Skeletal muscle tissue (tissue), 3 donors: ENCODE measurements at regions not wholly inside any gene's neighbourhood (a gene's known extent, or its start where the extent isn't known, plus 50 kb on each side); places are given as distances from the start of the nearest gene placed in this dataset.

Source experiments
- H3K27ac ChIP-seq: one replicate; pipeline ENCODE4 v1.7.0; 2013; ENCODE audit warnings: mild to moderate bottlenecking, low read depth, low read length, inconsistent platforms
- H3K27me3 ChIP-seq, 3 donors: one replicate each; pipeline ENCODE4 v1.7.0; 2013; ENCODE audit warnings: low read length in 3 of 3; ENCODE audit not compliant: control insufficient read depth in 3 of 3, insufficient read depth in 3 of 3
- H3K36me3 ChIP-seq, 3 donors: one replicate each; pipeline ENCODE4 v1.7.0; 2013; ENCODE audit warnings: low read length in 3 of 3; ENCODE audit not compliant: control insufficient read depth in 3 of 3, insufficient read depth in 3 of 3
- H3K4me1 ChIP-seq, 3 donors: one replicate each; pipeline ENCODE4 v1.7.0; 2013; ENCODE audit warnings: low read length in 3 of 3, mild to moderate bottlenecking in 3 of 3; ENCODE audit not compliant: control insufficient read depth in 3 of 3, insufficient read depth in 3 of 3
- H3K4me3 ChIP-seq, 3 donors: one replicate each; pipeline ENCODE4 v1.7.0; 2013; ENCODE audit warnings: low read length in 3 of 3
- H3K9ac ChIP-seq, 3 donors: one replicate each; pipeline ENCODE4 v1.7.0; 2013; ENCODE audit warnings: low read length in 3 of 3, mild to moderate bottlenecking in 3 of 3, moderate library complexity in 2 of 3, low read depth in 1 of 3
- H3K9me3 ChIP-seq, 3 donors: one replicate each; pipeline ENCODE4 v1.7.0; 2013; ENCODE audit warnings: low read length in 3 of 3; ENCODE audit not compliant: control insufficient read depth in 3 of 3
- donor health status: Osteomylitis.

GRCh38 chr1:228987286-228987685 lies 252.0 kb downstream of the RHOU start:
- H3K36me3 ChIP-seq = no peaks in the 10 kb centered on the region
- peaks cover 25 to 35% (median 26%) of the 10 kb centered on the region in 3 donors for H3K4me1 ChIP-seq
- no peaks in the 10 kb centered on the region for H3K9me3 ChIP-seq
- H3K4me3 ChIP-seq = no peak overlapping the region
- no peaks in the 10 kb centered on the region for H3K27me3 ChIP-seq
- no peak overlapping the region for H3K27ac ChIP-seq
- H3K9ac ChIP-seq = no peak overlapping the region

GRCh38 chr1:228987736-228988506 lies 252.6 kb downstream of the RHOU start:
- Histone ChIP-seq H3K4me3 (no peak overlapping the region), H3K36me3 (no peaks in the 10 kb centered on the region), H3K9me3 (no peaks in the 10 kb centered on the region), H3K27me3 (no peaks in the 10 kb centered on the region), H3K27ac (no peak overlapping the region), H3K9ac (no peak overlapping the region), H3K4me1 (peaks cover 25 to 35% (median 26%) of the 10 kb centered on the region in 3 donors)

- no peak overlapping the region for H3K9ac ChIP-seq
- peaks cover 25 to 35% (median 26%) of the 10 kb centered on the region in 3 donors for H3K4me1 ChIP-seq
- H3K36me3 ChIP-seq = no peaks in the 10 kb centered on the region
- no peak overlapping the region for H3K4me3 ChIP-seq
- no peaks in the 10 kb centered on the region for H3K27me3 ChIP-seq
- no peak overlapping the region for H3K27ac ChIP-seq
- H3K9me3 ChIP-seq = no peaks in the 10 kb centered on the region
Measured at GRCh38 chr1:228988664-228989063, 253.4 kb downstream of the RHOU start.

GRCh38 chr1:228989176-228989575 lies 253.9 kb downstream of the RHOU start:
- H3K4me1 ChIP-seq = peaks cover 25 to 35% (median 26%) of the 10 kb centered on the region in 3 donors
- H3K9me3 ChIP-seq = no peaks in the 10 kb centered on the region
- H3K4me3 ChIP-seq = no peak overlapping the region
- no peaks in the 10 kb centered on the region for H3K36me3 ChIP-seq
- H3K9ac ChIP-seq = no peak overlapping the region
- H3K27me3 ChIP-seq = no peaks in the 10 kb centered on the region
- no peak overlapping the region for H3K27ac ChIP-seq

- no peaks in the 10 kb centered on the region for H3K36me3 ChIP-seq
- no peak overlapping the region for H3K9ac ChIP-seq
- no peaks in the 10 kb centered on the region for H3K9me3 ChIP-seq
- H3K27ac ChIP-seq = peak overlapping the region; percentile 28
- H3K4me1 ChIP-seq = peaks cover 25 to 35% (median 26%) of the 10 kb centered on the region in 3 donors
- H3K27me3 ChIP-seq = no peaks in the 10 kb centered on the region
- no peak overlapping the region for H3K4me3 ChIP-seq
Measured at GRCh38 chr1:228989676-228989991, 254.4 kb downstream of the RHOU start.

- H3K4me1 ChIP-seq = peaks cover 25 to 35% (median 26%) of the 10 kb centered on the region in 3 donors
- no peaks in the 10 kb centered on the region for H3K27me3 ChIP-seq
- H3K36me3 ChIP-seq = no peaks in the 10 kb centered on the region
- no peak overlapping the region for H3K9ac ChIP-seq
- peak overlapping the region; percentile 64 for H3K27ac ChIP-seq
- H3K4me3 ChIP-seq = peak overlapping the region in 1 of 3 donors; percentile 30
- no peaks in the 10 kb centered on the region for H3K9me3 ChIP-seq
Measured at GRCh38 chr1:228989992-228990827, 254.9 kb downstream of the RHOU start.

DNA sequence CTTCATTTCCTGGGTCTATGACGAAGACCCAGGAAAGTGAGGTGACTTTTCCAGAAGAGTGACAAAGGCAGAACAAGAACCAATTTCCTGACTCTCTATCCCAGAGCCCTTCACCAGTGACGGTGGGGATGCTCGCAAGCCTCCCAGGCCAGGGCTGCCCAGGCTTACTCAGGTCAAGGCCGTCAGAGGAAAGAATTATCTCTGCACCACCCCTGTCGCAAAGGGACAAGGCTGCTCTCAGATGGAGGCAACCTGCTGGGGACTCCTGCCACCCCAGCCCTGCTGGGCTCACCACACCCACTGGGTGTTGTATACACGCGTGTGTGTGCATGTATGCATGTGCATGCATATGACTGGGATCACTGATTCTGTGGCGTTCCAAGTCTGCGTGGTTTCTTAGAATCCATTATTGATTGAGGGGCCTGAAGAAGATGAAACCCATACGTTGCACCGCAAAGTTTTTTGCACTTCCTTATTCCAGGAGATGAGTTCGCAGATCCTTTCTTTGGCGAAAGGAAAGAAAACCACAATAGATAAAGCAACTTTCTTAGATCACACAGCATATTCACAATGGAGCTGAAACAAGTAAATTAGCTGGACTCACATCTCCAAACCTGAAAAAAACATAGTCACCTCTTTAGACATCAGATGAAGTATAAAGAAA lies 255.8 kb downstream of the RHOU start:
- Histone ChIP-seq H3K36me3 (no peaks in the 10 kb centered on the region), H3K27ac (peak overlapping the region; percentile 47), H3K4me1 (peaks cover 25 to 35% (median 25%) of the 10 kb centered on the region in 3 donors), H3K4me3 (no peak overlapping the region), H3K27me3 (no peaks in the 10 kb centered on the region), H3K9ac (no peak overlapping the region), H3K9me3 (no peaks in the 10 kb centered on the region)

- Histone ChIP-seq H3K36me3 (no peaks in the 10 kb centered on the region), H3K9me3 (no peaks in the 10 kb centered on the region), H3K27me3 (no peaks in the 10 kb centered on the region), H3K27ac (no peak overlapping the region), H3K4me1 (peaks cover 17 to 27% (median 21%) of the 10 kb centered on the region in 3 donors), H3K4me3 (no peak overlapping the region), H3K9ac (no peak overlapping the region)
Measured at GRCh38 chr1:228992044-228992443, 256.8 kb downstream of the RHOU start.

DNA sequence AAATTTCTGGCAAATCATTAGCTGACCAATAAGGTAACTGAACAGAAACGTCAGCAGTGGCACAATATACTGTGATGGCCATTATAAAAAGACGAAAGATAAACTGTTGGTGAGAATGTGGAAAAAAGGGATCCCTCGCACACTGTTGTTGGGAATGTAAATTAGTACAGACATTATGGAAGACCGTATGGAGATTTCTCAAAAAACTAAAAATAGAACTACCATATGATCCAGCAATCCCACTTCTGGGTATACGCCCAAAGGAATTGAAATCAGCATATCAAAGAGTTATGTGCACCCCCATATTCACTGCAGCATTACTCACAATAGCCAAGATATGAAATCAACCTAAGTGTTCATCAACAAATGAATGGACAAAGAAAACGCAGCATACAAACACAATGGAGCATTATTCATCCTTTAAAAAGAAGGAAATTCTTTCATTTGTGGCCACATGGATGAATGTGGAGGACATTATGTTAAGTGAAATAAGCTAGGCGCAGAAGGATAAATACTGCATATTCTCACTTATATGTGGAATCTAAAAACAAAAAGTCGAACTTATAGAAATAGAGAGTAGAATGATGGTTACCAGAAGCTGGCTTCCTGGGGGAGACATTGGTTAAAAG lies 257.7 kb downstream of the RHOU start:
- Histone ChIP-seq H3K9ac (no peak overlapping the region), H3K4me3 (no peak overlapping the region), H3K36me3 (no peaks in the 10 kb centered on the region), H3K9me3 (no peaks in the 10 kb centered on the region), H3K4me1 (peaks cover 17 to 24% (median 21%) of the 10 kb centered on the region in 3 donors), H3K27ac (no peak overlapping the region), H3K27me3 (no peaks in the 10 kb centered on the region)
